ENCODE measurements at regions not wholly inside any gene's neighbourhood (a gene's known extent, or its start where the extent isn't known, plus 50 kb on each side); places are given as distances from the start of the nearest gene placed in this dataset.
"Not testable (repeated sequence)": the region's sequence is repeated elsewhere in the genome, so short reads cannot be mapped to it uniquely, and the experiment has no call there.

DNA sequence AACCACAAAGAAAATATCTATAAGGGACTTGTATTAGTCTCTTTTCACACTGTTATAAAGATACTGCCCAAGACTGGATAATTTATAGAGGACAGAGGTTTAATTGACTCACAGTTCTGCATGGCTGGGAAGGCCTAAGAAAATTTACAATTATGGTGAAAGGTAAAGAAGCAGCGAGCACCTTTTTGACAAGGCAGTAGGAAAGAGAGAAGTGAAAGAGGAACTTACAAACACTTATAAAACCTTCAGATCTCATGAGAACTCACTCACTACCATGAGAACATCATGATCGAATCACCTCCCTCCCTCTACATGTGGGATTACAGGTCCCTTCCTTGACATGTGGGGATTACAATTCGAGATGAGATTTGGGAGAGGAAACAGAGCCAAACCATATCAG, 856.0 kb downstream of the TRAM1L1 start:
- Histone ChIP-seq H3K4me1 (ENCODE audit: control insufficient read depth in 1 of 2, insufficient read depth in 2 of 2, low read length in 2 of 2) (no peaks in the 10 kb centered on the region), H3K36me3 (ENCODE audit: control insufficient read depth in 1 of 2, insufficient read depth in 2 of 2, low read length in 2 of 2) (no peaks in the 10 kb centered on the region), H3K27ac (ENCODE audit: low read length) (no peak overlapping the region), H3K9me3 (ENCODE audit: control insufficient read depth in 1 of 2, low read length in 2 of 2) (no peaks in the 10 kb centered on the region), H3K27me3 (ENCODE audit: low read depth, low read length) (no peaks in the 10 kb centered on the region), H3K4me3 (ENCODE audit: low read depth in 1 of 2, low read length in 2 of 2) (no peak overlapping the region)

- Histone ChIP-seq H3K36me3 (ENCODE audit: control insufficient read depth in 1 of 2, insufficient read depth in 2 of 2, low read length in 2 of 2) (no peaks in the 10 kb centered on the region), H3K4me1 (ENCODE audit: control insufficient read depth in 1 of 2, insufficient read depth in 2 of 2, low read length in 2 of 2) (no peaks in the 10 kb centered on the region), H3K27ac (ENCODE audit: low read length) (no peak overlapping the region), H3K9me3 (ENCODE audit: control insufficient read depth in 1 of 2, low read length in 2 of 2) (no peaks in the 10 kb centered on the region), H3K27me3 (ENCODE audit: low read depth, low read length) (no peaks in the 10 kb centered on the region), H3K4me3 (ENCODE audit: low read depth in 1 of 2, low read length in 2 of 2) (no peak overlapping the region)
Measured at GRCh38 chr4:116223040-116223732, 862.2 kb downstream of the TRAM1L1 start.

DNA sequence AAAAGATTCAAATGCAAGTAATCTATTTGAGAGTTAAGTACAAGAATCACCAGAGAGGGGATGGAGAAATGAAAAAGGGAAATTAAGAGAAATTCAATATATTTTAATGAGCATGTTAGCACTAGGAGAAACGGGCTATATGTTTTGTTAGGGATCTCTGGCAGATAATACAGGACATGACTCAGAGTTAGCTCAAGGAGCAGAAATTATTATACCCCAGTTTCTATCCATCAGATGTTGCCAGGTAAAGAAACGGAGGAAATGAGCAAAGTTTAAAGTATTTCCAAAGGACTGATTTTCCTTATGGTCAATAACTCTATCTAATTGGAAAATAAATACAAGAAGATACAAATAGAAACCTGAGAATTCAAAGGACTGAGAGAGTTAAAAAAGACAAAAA, 867.6 kb downstream of the TRAM1L1 start:
- no peak overlapping the region for H3K4me3 ChIP-seq (ENCODE audit: low read depth in 1 of 2, low read length in 2 of 2)
- H3K27me3 ChIP-seq (ENCODE audit: low read depth, low read length), result no peaks in the 10 kb centered on the region
- no peaks in the 10 kb centered on the region for H3K36me3 ChIP-seq (ENCODE audit: control insufficient read depth in 1 of 2, insufficient read depth in 2 of 2, low read length in 2 of 2)
- H3K9me3 ChIP-seq (ENCODE audit: control insufficient read depth in 1 of 2, low read length in 2 of 2), result no peaks in the 10 kb centered on the region
- no peaks in the 10 kb centered on the region for H3K4me1 ChIP-seq (ENCODE audit: control insufficient read depth in 1 of 2, insufficient read depth in 2 of 2, low read length in 2 of 2)
- no peak overlapping the region for H3K27ac ChIP-seq (ENCODE audit: low read length)

GRCh38 chr4:116215622-116216021, 869.8 kb downstream of the TRAM1L1 start:
- no peaks in the 10 kb centered on the region for H3K4me1 ChIP-seq (ENCODE audit: control insufficient read depth in 1 of 2, insufficient read depth in 2 of 2, low read length in 2 of 2)
- no peaks in the 10 kb centered on the region for H3K9me3 ChIP-seq (ENCODE audit: control insufficient read depth in 1 of 2, low read length in 2 of 2)
- no peaks in the 10 kb centered on the region for H3K27me3 ChIP-seq (ENCODE audit: low read depth, low read length)
- no peak overlapping the region for H3K27ac ChIP-seq (ENCODE audit: low read length)
- H3K4me3 ChIP-seq (ENCODE audit: low read depth in 1 of 2, low read length in 2 of 2), result no peak overlapping the region
- no peaks in the 10 kb centered on the region for H3K36me3 ChIP-seq (ENCODE audit: control insufficient read depth in 1 of 2, insufficient read depth in 2 of 2, low read length in 2 of 2)

- H3K27ac ChIP-seq (ENCODE audit: low read length), result no peak overlapping the region
- H3K4me1 ChIP-seq (ENCODE audit: control insufficient read depth in 1 of 2, insufficient read depth in 2 of 2, low read length in 2 of 2), result no peaks in the 10 kb centered on the region
- no peaks in the 10 kb centered on the region for H3K9me3 ChIP-seq (ENCODE audit: control insufficient read depth in 1 of 2, low read length in 2 of 2)
- H3K36me3 ChIP-seq (ENCODE audit: control insufficient read depth in 1 of 2, insufficient read depth in 2 of 2, low read length in 2 of 2), result no peaks in the 10 kb centered on the region
- H3K4me3 ChIP-seq (ENCODE audit: low read depth in 1 of 2, low read length in 2 of 2), result no peak overlapping the region
- no peaks in the 10 kb centered on the region for H3K27me3 ChIP-seq (ENCODE audit: low read depth, low read length)
Measured at GRCh38 chr4:116202524-116202923, 882.9 kb downstream of the TRAM1L1 start.

- Histone ChIP-seq H3K4me3 (ENCODE audit: low read depth in 1 of 2, low read length in 2 of 2) (no peak overlapping the region), H3K36me3 (ENCODE audit: control insufficient read depth in 1 of 2, insufficient read depth in 2 of 2, low read length in 2 of 2) (no peaks in the 10 kb centered on the region)
Measured at GRCh38 chr4:116197317-116197809, 888.0 kb downstream of the TRAM1L1 start.

DNA sequence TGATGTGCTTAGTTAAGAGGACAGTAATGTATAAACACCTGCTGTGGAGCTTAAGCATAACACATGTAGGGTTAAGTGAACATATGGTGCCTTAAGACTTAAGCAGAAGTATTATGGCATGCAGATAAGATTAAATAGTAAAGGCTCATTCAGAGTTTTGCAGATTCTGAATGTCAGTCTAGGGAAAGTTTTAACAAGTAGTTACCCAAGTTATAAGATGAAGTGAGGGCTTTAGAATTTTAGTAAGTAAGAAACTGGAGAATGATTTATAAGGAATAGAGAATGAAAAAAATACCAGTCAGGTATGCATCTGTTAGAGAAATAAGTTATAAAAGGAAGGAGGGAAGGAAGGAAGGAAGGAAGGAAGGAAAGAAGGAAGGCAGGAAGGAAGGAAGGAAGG, 902.1 kb downstream of the TRAM1L1 start:
- Histone ChIP-seq H3K4me1 (ENCODE audit: control insufficient read depth in 1 of 2, insufficient read depth in 2 of 2, low read length in 2 of 2) (peaks cover 0 to 4% of the 10 kb centered on the region in 2 donors), H3K36me3 (ENCODE audit: control insufficient read depth in 1 of 2, insufficient read depth in 2 of 2, low read length in 2 of 2) (no peaks in the 10 kb centered on the region), H3K4me3 (ENCODE audit: low read depth in 1 of 2, low read length in 2 of 2) (no peak overlapping the region), H3K9me3 (ENCODE audit: control insufficient read depth in 1 of 2, low read length in 2 of 2) (no peaks in the 10 kb centered on the region), H3K27me3 (ENCODE audit: low read depth, low read length) (no peaks in the 10 kb centered on the region), H3K27ac (ENCODE audit: low read length) (no peak overlapping the region)

More at GRCh38 chr4:116197317-116197809, 888.0 kb downstream of the TRAM1L1 start:
- Histone ChIP-seq H3K9me3 (ENCODE audit: control insufficient read depth in 1 of 2, low read length in 2 of 2) (no peaks in the 10 kb centered on the region), H3K27me3 (ENCODE audit: low read depth, low read length) (no peaks in the 10 kb centered on the region), H3K4me1 (ENCODE audit: control insufficient read depth in 1 of 2, insufficient read depth in 2 of 2, low read length in 2 of 2) (no peaks in the 10 kb centered on the region), H3K27ac (ENCODE audit: low read length) (no peak overlapping the region)

- H3K4me3 ChIP-seq (ENCODE audit: low read depth in 1 of 2, low read length in 2 of 2), result peak overlapping the region in 1 of 2 donors; percentile 19
- H3K9me3 ChIP-seq (ENCODE audit: control insufficient read depth in 1 of 2, low read length in 2 of 2), result no peaks in the 10 kb centered on the region
Measured at GRCh38 chr4:116180157-116180601, 905.2 kb downstream of the TRAM1L1 start.

GRCh38 chr4:116151371-116151770, 934.0 kb downstream of the TRAM1L1 start:
- H3K27ac ChIP-seq (ENCODE audit: low read length); H3K27me3 ChIP-seq (ENCODE audit: low read depth, low read length); H3K36me3 ChIP-seq (ENCODE audit: control insufficient read depth in 1 of 2, insufficient read depth in 2 of 2, low read length in 2 of 2); H3K4me3 ChIP-seq (ENCODE audit: low read depth in 1 of 2, low read length in 2 of 2); H3K9me3 ChIP-seq (ENCODE audit: control insufficient read depth in 1 of 2, low read length in 2 of 2); H3K4me1 ChIP-seq (ENCODE audit: control insufficient read depth in 1 of 2, insufficient read depth in 2 of 2, low read length in 2 of 2): not testable (repeated sequence)

More at GRCh38 chr4:116180157-116180601, 905.2 kb downstream of the TRAM1L1 start:
- H3K4me1 ChIP-seq (ENCODE audit: control insufficient read depth in 1 of 2, insufficient read depth in 2 of 2, low read length in 2 of 2), result peaks cover 0 to 4% of the 10 kb centered on the region in 2 donors
- H3K27me3 ChIP-seq (ENCODE audit: low read depth, low read length), result no peaks in the 10 kb centered on the region
- H3K27ac ChIP-seq (ENCODE audit: low read length), result no peak overlapping the region
- H3K36me3 ChIP-seq (ENCODE audit: control insufficient read depth in 1 of 2, insufficient read depth in 2 of 2, low read length in 2 of 2), result no peaks in the 10 kb centered on the region

GRCh38 chr4:116150152-116150551, 935.2 kb downstream of the TRAM1L1 start:
- no peaks in the 10 kb centered on the region for H3K4me1 ChIP-seq (ENCODE audit: control insufficient read depth in 1 of 2, insufficient read depth in 2 of 2, low read length in 2 of 2)
- H3K4me3 ChIP-seq (ENCODE audit: low read depth in 1 of 2, low read length in 2 of 2), result no peak overlapping the region
- H3K36me3 ChIP-seq (ENCODE audit: control insufficient read depth in 1 of 2, insufficient read depth in 2 of 2, low read length in 2 of 2), result no peaks in the 10 kb centered on the region
- no peaks in the 10 kb centered on the region for H3K27me3 ChIP-seq (ENCODE audit: low read depth, low read length)
- no peaks in the 10 kb centered on the region for H3K9me3 ChIP-seq (ENCODE audit: control insufficient read depth in 1 of 2, low read length in 2 of 2)
- no peak overlapping the region for H3K27ac ChIP-seq (ENCODE audit: low read length)

DNA sequence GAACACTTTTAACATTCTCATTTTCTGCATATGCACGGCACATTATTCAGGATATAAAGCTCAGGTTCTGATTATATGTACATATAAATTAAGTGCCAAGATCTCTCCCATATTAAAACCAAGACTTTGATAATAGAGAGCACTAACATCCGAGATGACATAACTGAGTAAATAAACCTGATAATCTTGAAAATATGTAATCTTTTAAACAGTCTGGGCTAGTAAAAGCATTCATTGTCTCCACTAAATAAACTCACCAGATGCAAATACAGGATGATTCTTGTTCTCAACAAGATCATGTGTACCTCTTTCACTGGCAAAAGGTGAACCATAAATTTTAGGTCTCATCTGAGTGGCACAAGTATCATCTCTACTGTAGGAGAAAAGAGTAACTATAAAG, 942.2 kb downstream of the TRAM1L1 start:
- Histone ChIP-seq H3K4me3 (ENCODE audit: low read depth in 1 of 2, low read length in 2 of 2) (no peak overlapping the region), H3K36me3 (ENCODE audit: control insufficient read depth in 1 of 2, insufficient read depth in 2 of 2, low read length in 2 of 2) (no peaks in the 10 kb centered on the region), H3K27me3 (ENCODE audit: low read depth, low read length) (no peaks in the 10 kb centered on the region), H3K27ac (ENCODE audit: low read length) (no peak overlapping the region), H3K9me3 (ENCODE audit: control insufficient read depth in 1 of 2, low read length in 2 of 2) (no peaks in the 10 kb centered on the region), H3K4me1 (ENCODE audit: control insufficient read depth in 1 of 2, insufficient read depth in 2 of 2, low read length in 2 of 2) (no peaks in the 10 kb centered on the region)

DNA sequence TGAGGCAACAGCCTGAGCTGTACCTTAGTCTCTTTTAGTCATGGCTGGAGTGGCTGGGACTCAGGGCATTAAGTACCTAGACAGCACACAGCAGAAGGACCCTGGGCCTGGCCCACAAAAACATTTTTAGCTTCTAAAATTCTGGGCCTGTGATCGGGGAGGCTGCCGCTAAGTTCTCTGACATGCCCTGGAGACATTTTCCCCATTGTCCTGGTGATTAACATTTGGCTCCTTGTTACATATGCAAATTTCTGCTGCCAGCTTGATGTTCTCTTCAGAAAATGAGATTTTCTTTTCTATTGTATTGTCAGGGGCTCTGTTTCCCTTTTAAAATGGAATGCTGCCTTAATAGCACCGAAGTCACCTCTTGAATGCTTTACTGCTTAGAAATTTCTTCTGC, 952.4 kb downstream of the TRAM1L1 start:
- Histone ChIP-seq H3K27me3 (ENCODE audit: low read depth, low read length) (no peaks in the 10 kb centered on the region), H3K4me1 (ENCODE audit: control insufficient read depth in 1 of 2, insufficient read depth in 2 of 2, low read length in 2 of 2) (no peaks in the 10 kb centered on the region), H3K4me3 (ENCODE audit: low read depth in 1 of 2, low read length in 2 of 2) (no peak overlapping the region), H3K9me3 (ENCODE audit: control insufficient read depth in 1 of 2, low read length in 2 of 2) (no peaks in the 10 kb centered on the region), H3K27ac (ENCODE audit: low read length) (no peak overlapping the region), H3K36me3 (ENCODE audit: control insufficient read depth in 1 of 2, insufficient read depth in 2 of 2, low read length in 2 of 2) (no peaks in the 10 kb centered on the region)
